ENCODE measurements at regions not wholly inside any gene's neighbourhood (a gene's known extent, or its start where the extent isn't known, plus 50 kb on each side); places are given as distances from the start of the nearest gene placed in this dataset.

DNA sequence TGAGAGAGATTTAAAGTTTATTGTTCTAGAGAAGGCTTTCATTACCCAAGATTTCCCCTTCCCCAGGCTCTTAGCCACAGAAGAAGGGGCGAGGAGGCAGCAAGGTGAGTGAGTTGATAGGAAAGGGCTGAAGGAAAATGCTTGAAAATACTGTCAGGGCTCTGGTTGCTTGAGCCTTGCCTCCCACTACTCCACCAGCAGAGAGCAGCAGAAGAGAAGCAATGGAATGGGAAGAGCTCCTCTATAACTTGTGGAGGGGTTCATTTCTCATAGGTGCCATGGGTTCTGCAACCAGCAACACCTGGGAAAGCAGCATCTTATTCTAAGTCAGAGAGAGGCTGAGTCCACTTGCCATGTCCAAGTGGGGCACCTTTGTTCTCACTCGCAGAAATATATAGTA lies 184.0 kb upstream of the CNTN6 start:
- TF ChIP-seq GATA3 (IDR thresholded peaks at IDR 0.05; ENCODE audit: low read depth, low read length) (no peak), GATA2 (IDR thresholded peaks at IDR 0.05; ENCODE audit: low read depth, low read length) (no peak)

Measured in SH-SY5Y (cell line).